Testis (tissue), 2 donors: ENCODE measurements at regions not wholly inside any gene's neighbourhood (a gene's known extent, or its start where the extent isn't known, plus 50 kb on each side); places are given as distances from the start of the nearest gene placed in this dataset.

Experiments used
- POLR2A ChIP-seq: fragments of 450-650 bp; IDR thresholded peaks from one replicate; pipeline ENCODE4 v1.6.1; 2017; ENCODE audit warnings: antibody characterized with exemption, mild to moderate bottlenecking, moderate library complexity
- TF ChIP-seq, protein P1 (sequence below), 3 experiments: fragments of 450-650 bp in 2 of 3; fragments of 200-600 bp in 1 of 3; sonication (generic) in 1 of 3; IDR thresholded peaks; one replicate each; pipeline ENCODE4 v1.5.1; 2016 to 2019; ENCODE audit warnings: antibody characterized with exemption in 3 of 3, mild to moderate bottlenecking in 2 of 3, moderate library complexity in 1 of 3

GRCh38 chr20:19137641-19138040 lies 74.8 kb upstream of the SLC24A3 start:
- no peak for TF ChIP-seq POLR2A
- TF ChIP-seq, protein P1, sequence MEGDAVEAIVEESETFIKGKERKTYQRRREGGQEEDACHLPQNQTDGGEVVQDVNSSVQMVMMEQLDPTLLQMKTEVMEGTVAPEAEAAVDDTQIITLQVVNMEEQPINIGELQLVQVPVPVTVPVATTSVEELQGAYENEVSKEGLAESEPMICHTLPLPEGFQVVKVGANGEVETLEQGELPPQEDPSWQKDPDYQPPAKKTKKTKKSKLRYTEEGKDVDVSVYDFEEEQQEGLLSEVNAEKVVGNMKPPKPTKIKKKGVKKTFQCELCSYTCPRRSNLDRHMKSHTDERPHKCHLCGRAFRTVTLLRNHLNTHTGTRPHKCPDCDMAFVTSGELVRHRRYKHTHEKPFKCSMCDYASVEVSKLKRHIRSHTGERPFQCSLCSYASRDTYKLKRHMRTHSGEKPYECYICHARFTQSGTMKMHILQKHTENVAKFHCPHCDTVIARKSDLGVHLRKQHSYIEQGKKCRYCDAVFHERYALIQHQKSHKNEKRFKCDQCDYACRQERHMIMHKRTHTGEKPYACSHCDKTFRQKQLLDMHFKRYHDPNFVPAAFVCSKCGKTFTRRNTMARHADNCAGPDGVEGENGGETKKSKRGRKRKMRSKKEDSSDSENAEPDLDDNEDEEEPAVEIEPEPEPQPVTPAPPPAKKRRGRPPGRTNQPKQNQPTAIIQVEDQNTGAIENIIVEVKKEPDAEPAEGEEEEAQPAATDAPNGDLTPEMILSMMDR (IDR thresholded peaks at IDR 0.05), result no peak
